ENCODE measurements at regions not wholly inside any gene's neighbourhood (a gene's known extent, or its start where the extent isn't known, plus 50 kb on each side); places are given as distances from the start of the nearest gene placed in this dataset.

DNA sequence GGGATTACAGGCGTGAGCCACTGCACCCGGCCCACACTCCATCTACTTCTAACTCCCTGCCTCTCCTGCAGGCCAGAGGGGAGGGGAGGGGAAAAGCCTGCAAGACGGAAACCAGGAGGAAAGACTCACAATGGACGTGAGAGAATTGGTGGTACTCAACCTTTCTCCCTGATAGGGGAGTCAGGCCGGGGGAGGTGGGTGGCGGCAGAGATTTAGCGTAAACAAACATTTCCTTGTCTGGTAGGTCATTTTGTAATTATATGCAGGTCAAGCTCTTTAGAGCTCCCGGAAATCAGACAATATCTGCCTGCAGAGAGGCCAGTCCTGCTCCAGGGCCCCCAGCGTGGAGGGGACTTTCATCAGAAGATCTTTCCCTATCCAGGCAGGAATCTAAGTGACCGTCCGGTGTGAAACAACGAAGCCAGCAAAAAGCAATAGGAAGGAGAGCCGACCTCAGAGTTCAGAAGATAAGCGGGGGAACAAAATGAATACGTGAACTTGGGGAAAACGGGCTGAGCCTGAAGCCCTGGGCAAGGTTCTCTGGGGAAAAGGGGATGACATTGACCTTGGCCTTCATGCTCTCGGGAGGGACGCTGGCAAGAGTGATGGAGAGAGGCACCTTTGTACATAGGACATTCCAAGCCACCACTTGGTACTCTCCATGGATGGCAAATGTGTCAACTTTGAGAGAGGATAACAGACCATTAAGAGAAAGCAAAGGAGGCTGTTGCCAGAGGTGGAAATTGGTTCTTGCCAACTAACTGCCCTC, 62.3 kb downstream of the SPRING1 start:
- no peak overlapping the region for H2AFZ ChIP-seq (ENCODE audit: low read length)
- no peaks in the 10 kb centered on the region for H3K4me1 ChIP-seq (ENCODE audit: control insufficient read depth, extremely low read depth, insufficient read depth, low read length)
- no peaks in the 10 kb centered on the region for H3K36me3 ChIP-seq (ENCODE audit: control insufficient read depth, insufficient read depth, low read length)
- no peaks in the 10 kb centered on the region for H4K20me1 ChIP-seq (ENCODE audit: control insufficient read depth, extremely low read depth, insufficient read depth, low read length)
- H3K4me2 ChIP-seq (ENCODE audit: extremely low read depth, insufficient read depth, low read length) = no peak overlapping the region
- no peaks in the 10 kb centered on the region for H3K27me3 ChIP-seq (ENCODE audit: control insufficient read depth, insufficient read depth, low read length)
- no peaks in the 10 kb centered on the region for H3K9me3 ChIP-seq (ENCODE audit: control insufficient read depth, insufficient read depth, low read depth, low read length)
- no peaks in the 10 kb centered on the region for H3K79me2 ChIP-seq (ENCODE audit: control insufficient read depth, insufficient read depth, low read length)
- H3K9ac ChIP-seq (ENCODE audit: insufficient read depth, low read length) = no peak overlapping the region
- no peak for TF ChIP-seq EZH2 (IDR thresholded peaks at IDR 0.05; ENCODE audit: low read length, missing control alignments)
- TF ChIP-seq, protein P1, sequence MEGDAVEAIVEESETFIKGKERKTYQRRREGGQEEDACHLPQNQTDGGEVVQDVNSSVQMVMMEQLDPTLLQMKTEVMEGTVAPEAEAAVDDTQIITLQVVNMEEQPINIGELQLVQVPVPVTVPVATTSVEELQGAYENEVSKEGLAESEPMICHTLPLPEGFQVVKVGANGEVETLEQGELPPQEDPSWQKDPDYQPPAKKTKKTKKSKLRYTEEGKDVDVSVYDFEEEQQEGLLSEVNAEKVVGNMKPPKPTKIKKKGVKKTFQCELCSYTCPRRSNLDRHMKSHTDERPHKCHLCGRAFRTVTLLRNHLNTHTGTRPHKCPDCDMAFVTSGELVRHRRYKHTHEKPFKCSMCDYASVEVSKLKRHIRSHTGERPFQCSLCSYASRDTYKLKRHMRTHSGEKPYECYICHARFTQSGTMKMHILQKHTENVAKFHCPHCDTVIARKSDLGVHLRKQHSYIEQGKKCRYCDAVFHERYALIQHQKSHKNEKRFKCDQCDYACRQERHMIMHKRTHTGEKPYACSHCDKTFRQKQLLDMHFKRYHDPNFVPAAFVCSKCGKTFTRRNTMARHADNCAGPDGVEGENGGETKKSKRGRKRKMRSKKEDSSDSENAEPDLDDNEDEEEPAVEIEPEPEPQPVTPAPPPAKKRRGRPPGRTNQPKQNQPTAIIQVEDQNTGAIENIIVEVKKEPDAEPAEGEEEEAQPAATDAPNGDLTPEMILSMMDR (conservative IDR thresholded peaks at IDR 0.05 in 1 of 2, IDR thresholded peaks at IDR 0.05 in 1 of 2; ENCODE audit: low read depth in 1 of 2, low read length in 2 of 2) = no peak
- no peak overlapping the region for H3K4me3 ChIP-seq (replicated peaks in 1 of 4; ENCODE audit: control extremely low read depth in 1 of 4, insufficient read depth in 1 of 4, low read depth in 3 of 4, low read length in 4 of 4)
- H3K27ac ChIP-seq (ENCODE audit: insufficient read depth, low read length) = no peak overlapping the region
- no peak for DNase-seq (ENCODE audit: low read depth in 2 of 2)

DNA sequence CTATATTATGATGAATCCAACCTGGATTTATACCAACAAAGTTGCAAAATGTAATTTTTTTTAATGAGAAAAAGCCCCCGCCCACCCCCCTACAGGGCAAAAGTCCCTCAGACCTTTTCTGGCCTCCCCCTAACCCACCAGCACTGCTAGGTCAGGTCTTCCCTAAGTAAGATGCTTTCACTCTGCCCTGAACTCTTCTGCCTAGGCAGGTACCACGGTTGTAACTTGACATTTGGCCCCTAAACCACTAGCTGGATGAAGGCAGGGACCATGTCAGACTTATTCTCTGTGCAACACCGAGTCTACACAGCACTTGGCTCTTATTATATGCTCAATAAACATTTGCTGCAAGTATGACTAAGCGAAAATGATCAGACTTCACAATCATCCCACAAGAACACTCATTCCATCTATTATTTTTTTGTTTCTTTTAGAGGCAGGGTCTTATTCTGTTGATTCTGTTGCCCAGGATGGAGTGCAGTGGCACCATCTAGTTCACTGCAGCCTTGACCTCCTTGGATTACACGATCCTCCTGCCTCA, 63.2 kb downstream of the SPRING1 start:
- Histone ChIP-seq H4K20me1 (ENCODE audit: control insufficient read depth, extremely low read depth, insufficient read depth, low read length) (no peaks in the 10 kb centered on the region), H3K27ac (ENCODE audit: insufficient read depth, low read length) (no peak overlapping the region), H3K79me2 (ENCODE audit: control insufficient read depth, insufficient read depth, low read length) (no peaks in the 10 kb centered on the region), H2AFZ (ENCODE audit: low read length) (no peak overlapping the region), H3K4me1 (ENCODE audit: control insufficient read depth, extremely low read depth, insufficient read depth, low read length) (no peaks in the 10 kb centered on the region), H3K9me3 (ENCODE audit: control insufficient read depth, insufficient read depth, low read depth, low read length) (no peaks in the 10 kb centered on the region), H3K4me2 (ENCODE audit: extremely low read depth, insufficient read depth, low read length) (no peak overlapping the region), H3K4me3 (replicated peaks in 1 of 4; ENCODE audit: control extremely low read depth in 1 of 4, insufficient read depth in 1 of 4, low read depth in 3 of 4, low read length in 4 of 4) (no peak overlapping the region), H3K36me3 (ENCODE audit: control insufficient read depth, insufficient read depth, low read length) (no peaks in the 10 kb centered on the region), H3K27me3 (ENCODE audit: control insufficient read depth, insufficient read depth, low read length) (no peaks in the 10 kb centered on the region), H3K9ac (ENCODE audit: insufficient read depth, low read length) (no peak overlapping the region)
- no peak for TF ChIP-seq EZH2 (IDR thresholded peaks at IDR 0.05; ENCODE audit: low read length, missing control alignments)
- TF ChIP-seq, protein P1 (conservative IDR thresholded peaks at IDR 0.05 in 1 of 2, IDR thresholded peaks at IDR 0.05 in 1 of 2; ENCODE audit: low read depth in 1 of 2, low read length in 2 of 2) = no peak
- peak in 1 of 2 donors; percentile 22 for DNase-seq (ENCODE audit: low read depth in 2 of 2)

DNA sequence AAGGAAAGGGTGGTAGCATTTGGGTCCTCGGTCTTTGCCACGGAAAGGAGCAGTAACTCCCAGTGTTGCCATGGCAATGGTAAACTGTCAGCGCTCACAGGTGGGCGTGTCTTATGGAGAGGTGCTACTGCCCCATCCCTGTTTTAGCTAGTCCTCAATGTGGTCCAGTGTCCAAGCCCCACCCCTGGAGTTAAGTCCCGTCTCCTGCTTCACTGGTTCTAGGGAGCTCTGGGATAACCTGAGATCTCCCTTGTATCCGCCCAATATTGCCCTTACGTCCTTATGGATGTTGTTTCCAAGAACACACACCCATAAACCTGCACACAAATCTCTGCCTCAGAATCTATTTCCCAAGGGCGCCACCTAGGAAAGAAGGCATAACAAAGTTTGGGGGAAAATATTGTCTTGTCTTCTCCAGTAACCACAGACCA, 64.2 kb downstream of the SPRING1 start:
- no peak for DNase-seq (ENCODE audit: low read depth in 2 of 2)
- Histone ChIP-seq H2AFZ (ENCODE audit: low read length) (no peak overlapping the region), H3K9ac (ENCODE audit: insufficient read depth, low read length) (no peak overlapping the region), H4K20me1 (ENCODE audit: control insufficient read depth, extremely low read depth, insufficient read depth, low read length) (no peaks in the 10 kb centered on the region), H3K4me2 (ENCODE audit: extremely low read depth, insufficient read depth, low read length) (no peak overlapping the region), H3K36me3 (ENCODE audit: control insufficient read depth, insufficient read depth, low read length) (no peaks in the 10 kb centered on the region), H3K27ac (ENCODE audit: insufficient read depth, low read length) (no peak overlapping the region), H3K4me1 (ENCODE audit: control insufficient read depth, extremely low read depth, insufficient read depth, low read length) (no peaks in the 10 kb centered on the region), H3K9me3 (ENCODE audit: control insufficient read depth, insufficient read depth, low read depth, low read length) (no peaks in the 10 kb centered on the region), H3K79me2 (ENCODE audit: control insufficient read depth, insufficient read depth, low read length) (no peaks in the 10 kb centered on the region), H3K27me3 (ENCODE audit: control insufficient read depth, insufficient read depth, low read length) (no peaks in the 10 kb centered on the region), H3K4me3 (replicated peaks in 1 of 4; ENCODE audit: control extremely low read depth in 1 of 4, insufficient read depth in 1 of 4, low read depth in 3 of 4, low read length in 4 of 4) (no peak overlapping the region)
- TF ChIP-seq, protein P1 (conservative IDR thresholded peaks at IDR 0.05 in 1 of 2, IDR thresholded peaks at IDR 0.05 in 1 of 2; ENCODE audit: low read depth in 1 of 2, low read length in 2 of 2) = no peak

Measured in fibroblast of lung (primary cell).